Endothelial cell of umbilical vein (primary cell): ENCODE measurements at regions not wholly inside any gene's neighbourhood (a gene's known extent, or its start where the extent isn't known, plus 50 kb on each side); places are given as distances from the start of the nearest gene placed in this dataset.

ENCODE experiments used
- EZH2 ChIP-seq: IDR thresholded peaks from 2 replicates; pipeline ENCODE4 v1.6.1; 2012; ENCODE audit warnings: borderline replicate concordance, low read depth, mild to moderate bottlenecking, moderate library complexity, low read length, inconsistent platforms; ENCODE audit not compliant: severe bottlenecking
- POLR2AphosphoS5 ChIP-seq: IDR thresholded peaks from 2 replicates; pipeline ENCODE4 v1.6.1; 2012; ENCODE audit warnings: low read depth, mild to moderate bottlenecking, control low read depth, low read length, moderate library complexity; ENCODE audit not compliant: insufficient read depth
- TF ChIP-seq, protein P1 (sequence below), 2 donors: IDR thresholded peaks; 1 replicate in 1 of 2; 2 replicates in 1 of 2; pipeline ENCODE4 v1.5.1; 2011; ENCODE audit warnings: low read length in 2 of 2, mild to moderate bottlenecking in 2 of 2, moderate library complexity in 2 of 2, control low read depth in 1 of 2, inconsistent platforms in 1 of 2, low read depth in 1 of 2; ENCODE audit not compliant: insufficient read depth in 1 of 2; ENCODE audit errors: extremely low read depth in 1 of 2

DNA sequence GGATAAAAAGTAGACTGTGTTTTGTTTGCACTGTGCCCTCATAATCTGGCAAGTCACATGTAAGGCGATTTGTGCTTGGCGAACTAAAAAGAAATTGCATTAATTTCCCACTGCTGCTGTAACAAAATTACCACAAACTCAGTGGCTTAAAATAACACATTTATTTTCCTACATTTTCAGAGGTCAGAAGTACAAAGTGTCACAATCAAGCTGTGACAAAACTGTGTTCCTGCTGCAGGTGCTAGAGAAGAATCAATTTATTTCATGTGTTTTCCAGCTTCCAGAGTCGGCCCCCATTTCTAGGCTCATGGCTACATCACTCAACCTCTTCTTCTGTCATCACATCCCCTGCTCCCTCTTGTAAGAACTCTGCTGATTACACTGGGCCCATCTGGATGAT lies 158.6 kb upstream of the UFM1 start:
- TF ChIP-seq EZH2, result no peak
- TF ChIP-seq, protein P1, sequence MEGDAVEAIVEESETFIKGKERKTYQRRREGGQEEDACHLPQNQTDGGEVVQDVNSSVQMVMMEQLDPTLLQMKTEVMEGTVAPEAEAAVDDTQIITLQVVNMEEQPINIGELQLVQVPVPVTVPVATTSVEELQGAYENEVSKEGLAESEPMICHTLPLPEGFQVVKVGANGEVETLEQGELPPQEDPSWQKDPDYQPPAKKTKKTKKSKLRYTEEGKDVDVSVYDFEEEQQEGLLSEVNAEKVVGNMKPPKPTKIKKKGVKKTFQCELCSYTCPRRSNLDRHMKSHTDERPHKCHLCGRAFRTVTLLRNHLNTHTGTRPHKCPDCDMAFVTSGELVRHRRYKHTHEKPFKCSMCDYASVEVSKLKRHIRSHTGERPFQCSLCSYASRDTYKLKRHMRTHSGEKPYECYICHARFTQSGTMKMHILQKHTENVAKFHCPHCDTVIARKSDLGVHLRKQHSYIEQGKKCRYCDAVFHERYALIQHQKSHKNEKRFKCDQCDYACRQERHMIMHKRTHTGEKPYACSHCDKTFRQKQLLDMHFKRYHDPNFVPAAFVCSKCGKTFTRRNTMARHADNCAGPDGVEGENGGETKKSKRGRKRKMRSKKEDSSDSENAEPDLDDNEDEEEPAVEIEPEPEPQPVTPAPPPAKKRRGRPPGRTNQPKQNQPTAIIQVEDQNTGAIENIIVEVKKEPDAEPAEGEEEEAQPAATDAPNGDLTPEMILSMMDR (IDR thresholded peaks at IDR 0.05; ENCODE audit: extremely low read depth in 1 of 2, insufficient read depth in 1 of 2, low read depth in 1 of 2, low read length in 2 of 2), result no peak
- no peak for TF ChIP-seq POLR2AphosphoS5
